NCI-H187 (cell line): ENCODE measurements at regions not wholly inside any gene's neighbourhood (a gene's known extent, or its start where the extent isn't known, plus 50 kb on each side); places are given as distances from the start of the nearest gene placed in this dataset.
"Not testable (repeated sequence)": the region's sequence is repeated elsewhere in the genome, so short reads cannot be mapped to it uniquely, and the experiment has no call there.

Experiments used
- DNase-seq, 2 experiments: peaks; one replicate each; lab custom pipeline; 2025; lab: John Stamatoyannopoulos, UW

DNA sequence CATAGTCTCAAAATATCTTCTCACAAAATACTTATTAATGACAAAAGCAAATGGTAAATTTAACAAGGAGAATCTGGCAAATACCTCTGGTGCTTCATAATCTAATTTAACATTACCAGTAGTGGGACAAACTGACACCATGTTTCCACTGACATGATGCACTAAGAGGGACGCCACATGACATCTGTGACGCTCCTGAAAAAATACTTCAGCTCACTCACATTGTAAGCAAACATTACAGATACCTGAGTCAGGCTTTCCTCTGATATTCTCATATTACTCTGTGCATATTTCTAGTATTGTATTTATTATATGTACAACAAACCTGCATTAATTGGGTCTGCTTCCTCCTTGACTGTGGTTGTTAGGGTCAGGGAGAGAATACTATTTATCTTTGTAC, 56.7 kb upstream of the OSMR start:
- DNase-seq, result no peak

DNA sequence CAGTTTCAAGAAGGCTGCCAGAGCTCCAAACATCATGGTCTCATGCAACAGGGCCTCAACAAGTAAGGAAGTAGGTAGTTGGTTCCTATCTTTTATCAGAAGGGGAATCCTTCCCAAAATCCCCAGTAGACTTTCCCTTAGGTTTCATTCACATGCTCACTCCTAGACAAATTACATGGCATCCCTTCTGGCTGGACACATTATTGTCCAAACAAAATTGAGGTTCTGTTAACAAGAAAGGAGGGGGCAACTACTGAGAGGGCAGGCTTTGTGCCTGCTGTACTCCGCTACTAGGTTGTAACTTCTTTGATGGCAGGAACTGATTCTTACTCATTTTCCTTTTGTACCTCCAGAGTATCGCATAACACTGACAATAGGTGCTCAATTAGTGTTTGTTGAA, 56.0 kb upstream of the OSMR start:
- DNase-seq, result no peak

DNA sequence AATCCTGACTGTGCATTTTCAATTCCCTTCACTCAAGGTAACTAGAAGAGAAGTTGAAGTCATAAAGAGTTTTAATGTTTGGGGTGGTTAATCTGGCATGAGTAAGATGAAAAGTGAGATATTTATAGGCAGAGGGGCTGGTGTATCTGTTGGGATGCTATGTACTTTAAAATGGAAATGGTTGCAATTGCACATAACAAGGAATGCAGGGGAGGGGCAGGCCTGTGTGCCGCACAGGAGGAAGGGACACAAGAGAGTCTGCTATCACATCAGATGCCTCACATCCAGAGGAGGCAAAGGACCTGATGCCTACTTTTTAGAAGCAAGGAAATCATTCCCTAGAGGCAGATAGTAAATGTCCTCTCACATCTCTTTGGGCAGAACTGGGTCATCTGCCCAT, 55.5 kb upstream of the OSMR start:
- no peak for DNase-seq

DNA sequence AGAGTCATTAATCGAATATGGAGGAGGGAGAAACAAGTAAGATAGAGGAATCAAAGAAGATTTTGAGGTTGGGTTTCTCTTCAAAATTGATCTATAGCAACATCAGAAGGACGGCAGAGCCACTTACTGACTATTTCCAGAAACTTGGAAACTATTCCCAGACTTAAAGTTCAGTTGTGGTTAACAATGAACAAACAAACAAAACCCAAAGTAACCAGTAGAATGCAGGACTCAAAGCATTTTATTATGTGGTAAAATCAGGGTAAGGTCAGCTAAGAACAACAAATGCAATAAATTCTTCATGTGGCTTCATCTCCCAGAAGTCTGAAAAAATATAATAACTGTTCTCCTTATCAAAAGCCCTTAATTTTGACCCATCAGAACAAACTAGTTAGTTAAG, 54.9 kb upstream of the OSMR start:
- no peak for DNase-seq

DNA sequence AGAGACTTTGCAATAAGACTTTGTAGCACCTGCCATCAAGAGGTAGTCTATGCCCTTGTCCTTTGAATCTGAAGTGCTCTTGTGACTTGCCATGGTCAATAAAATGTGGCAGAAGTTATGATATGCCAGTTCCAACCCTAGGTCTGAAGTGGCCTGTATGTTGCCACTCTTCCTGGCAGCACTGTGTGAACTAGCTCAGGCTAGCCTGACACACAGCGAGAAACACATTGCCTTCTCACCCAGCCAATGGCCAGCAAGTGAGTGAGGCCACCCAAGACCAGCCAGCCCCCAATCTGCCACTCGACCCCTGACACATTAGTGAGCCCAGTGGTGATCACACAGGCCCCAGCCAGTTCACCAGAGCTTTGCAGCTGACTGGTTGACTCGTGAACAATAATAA, 52.7 kb upstream of the OSMR start:
- peak; percentile 68 to 81 for DNase-seq

DNA sequence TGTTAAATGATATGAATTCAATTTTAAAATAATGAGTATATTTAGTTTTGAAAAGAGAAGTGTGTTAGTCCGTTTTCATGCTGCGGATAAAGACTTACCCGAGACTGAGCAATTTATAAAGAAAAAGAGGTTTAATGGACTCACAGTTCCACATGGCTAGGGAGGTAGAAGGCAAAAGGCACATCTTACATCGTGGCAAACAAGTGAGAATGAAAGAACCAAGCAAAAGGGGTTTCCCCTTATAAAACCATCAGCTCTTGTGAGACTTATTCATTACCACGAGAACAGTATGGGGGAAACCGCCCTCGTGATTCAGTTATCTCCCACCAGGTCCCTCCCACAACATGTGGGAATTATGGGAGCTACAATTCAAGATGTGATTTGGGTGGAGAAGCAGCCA, 51.8 kb upstream of the OSMR start:
- not testable (repeated sequence) for DNase-seq

DNA sequence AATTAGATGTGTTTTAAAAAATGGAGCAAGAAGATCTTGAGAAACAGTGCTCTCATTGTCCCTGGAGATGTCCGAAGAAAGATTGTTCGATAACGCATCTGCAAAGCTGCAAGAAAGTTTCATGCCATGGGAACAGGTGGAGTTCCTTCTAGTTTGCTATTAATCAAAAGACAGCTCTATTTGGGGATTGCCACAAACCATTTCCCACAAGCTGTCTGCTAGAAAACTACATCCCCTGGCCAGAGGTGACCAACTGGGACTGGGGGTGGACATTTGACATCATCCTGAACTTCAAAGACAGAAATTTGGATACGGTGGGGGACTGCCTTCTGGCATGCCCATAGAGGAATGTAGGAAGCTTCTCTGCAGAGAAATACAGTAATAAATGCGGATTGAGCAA, 50.8 kb upstream of the OSMR start:
- no peak for DNase-seq

DNA sequence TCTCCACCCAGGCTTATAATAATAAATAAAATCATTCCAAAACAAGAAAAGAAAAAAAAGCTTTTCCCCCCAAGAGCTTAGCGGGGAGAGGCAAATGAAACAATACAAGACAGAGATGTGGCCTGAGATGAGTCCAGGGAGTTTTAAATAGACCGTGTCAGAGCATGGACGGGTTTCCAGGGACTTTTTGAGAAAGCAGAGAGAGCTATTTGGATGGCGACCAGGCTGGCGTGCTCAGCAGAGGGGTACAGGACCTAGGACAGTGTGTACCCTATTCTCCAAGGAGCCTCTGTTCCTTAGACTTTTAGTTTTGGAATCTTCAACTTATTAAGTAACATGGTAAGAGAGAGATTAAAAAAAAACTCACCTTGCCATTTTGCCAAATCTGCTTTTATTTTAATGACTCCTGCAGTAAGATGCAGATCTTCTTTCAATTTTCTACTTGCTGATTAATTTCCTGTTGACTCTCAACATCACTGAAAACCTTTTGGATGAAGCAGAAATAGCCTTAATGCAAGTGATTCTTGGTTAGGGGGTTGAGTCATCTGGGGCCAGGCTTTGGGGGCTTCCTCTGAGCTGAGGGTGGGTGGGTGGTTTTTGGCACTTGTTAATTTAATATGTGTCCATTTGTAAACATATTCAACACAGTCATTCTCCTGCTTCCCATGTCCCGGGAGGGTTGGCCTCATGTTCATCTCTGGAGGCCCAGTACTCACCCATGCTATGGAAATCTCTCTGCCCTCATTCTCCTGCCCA, 49.6 kb upstream of the OSMR start:
- DNase-seq, result no peak
